Neural progenitor cell (in vitro differentiated cells): ENCODE measurements at regions not wholly inside any gene's neighbourhood (a gene's known extent, or its start where the extent isn't known, plus 50 kb on each side); places are given as distances from the start of the nearest gene placed in this dataset.

Experiments used
- CTCF ChIP-seq: fragments of 200-600 bp; sonication (generic); IDR thresholded peaks from 2 replicates; pipeline ENCODE4 v1.5.1; 2017; ENCODE audit warnings: antibody characterized with exemption, mild to moderate bottlenecking
- EZH2 ChIP-seq: fragments of 200-600 bp; sonication (generic); IDR thresholded peaks from 2 replicates; pipeline ENCODE4 v1.6.1; 2017; ENCODE audit warnings: antibody characterized with exemption, mild to moderate bottlenecking, moderate library complexity

- no peak for TF ChIP-seq EZH2
- no peak for TF ChIP-seq CTCF
Measured at GRCh38 chrX:121755541-121755940, 708.1 kb downstream of the GLUD2 start.
